ENCODE measurements at regions not wholly inside any gene's neighbourhood (a gene's known extent, or its start where the extent isn't known, plus 50 kb on each side); places are given as distances from the start of the nearest gene placed in this dataset.

- DNase-seq (ENCODE audit: low read depth), result no peak
- TF ChIP-seq, protein P1, sequence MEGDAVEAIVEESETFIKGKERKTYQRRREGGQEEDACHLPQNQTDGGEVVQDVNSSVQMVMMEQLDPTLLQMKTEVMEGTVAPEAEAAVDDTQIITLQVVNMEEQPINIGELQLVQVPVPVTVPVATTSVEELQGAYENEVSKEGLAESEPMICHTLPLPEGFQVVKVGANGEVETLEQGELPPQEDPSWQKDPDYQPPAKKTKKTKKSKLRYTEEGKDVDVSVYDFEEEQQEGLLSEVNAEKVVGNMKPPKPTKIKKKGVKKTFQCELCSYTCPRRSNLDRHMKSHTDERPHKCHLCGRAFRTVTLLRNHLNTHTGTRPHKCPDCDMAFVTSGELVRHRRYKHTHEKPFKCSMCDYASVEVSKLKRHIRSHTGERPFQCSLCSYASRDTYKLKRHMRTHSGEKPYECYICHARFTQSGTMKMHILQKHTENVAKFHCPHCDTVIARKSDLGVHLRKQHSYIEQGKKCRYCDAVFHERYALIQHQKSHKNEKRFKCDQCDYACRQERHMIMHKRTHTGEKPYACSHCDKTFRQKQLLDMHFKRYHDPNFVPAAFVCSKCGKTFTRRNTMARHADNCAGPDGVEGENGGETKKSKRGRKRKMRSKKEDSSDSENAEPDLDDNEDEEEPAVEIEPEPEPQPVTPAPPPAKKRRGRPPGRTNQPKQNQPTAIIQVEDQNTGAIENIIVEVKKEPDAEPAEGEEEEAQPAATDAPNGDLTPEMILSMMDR (IDR thresholded peaks at IDR 0.05; ENCODE audit: insufficient read depth, low read length), result no peak
- no peak overlapping the region for H3K4me3 ChIP-seq (ENCODE audit: low read depth, low read length)
Measured at GRCh38 chr7:12120632-12121031, 90.5 kb upstream of the TMEM106B start.

GRCh38 chr7:12123172-12123571 is 87.9 kb upstream of the TMEM106B start:
- TF ChIP-seq, protein P1 (IDR thresholded peaks at IDR 0.05; ENCODE audit: insufficient read depth, low read length), result no peak
- no peak overlapping the region for H3K4me3 ChIP-seq (ENCODE audit: low read depth, low read length)
- no peak for DNase-seq (ENCODE audit: low read depth)

DNA sequence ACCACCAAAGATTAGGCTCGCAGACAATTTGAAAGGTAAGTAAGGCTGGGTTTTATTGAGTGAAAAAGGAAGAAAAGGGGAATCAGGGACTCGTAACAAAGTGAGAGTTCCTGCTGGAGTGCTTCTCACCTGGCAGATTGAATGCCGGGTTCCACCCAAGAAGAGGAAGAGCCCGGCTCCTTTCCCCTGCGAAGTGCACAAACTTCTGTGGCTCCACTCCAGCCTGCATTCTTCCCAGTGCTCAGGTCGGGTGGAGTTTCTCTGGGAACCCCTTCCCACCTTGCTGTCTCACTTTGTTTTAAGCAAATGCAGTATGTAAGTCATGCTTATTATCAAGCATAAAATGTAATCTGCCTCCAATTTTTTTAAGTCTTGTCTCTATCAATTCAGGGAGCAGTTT is 87.1 kb upstream of the TMEM106B start:
- TF ChIP-seq, protein P1 (IDR thresholded peaks at IDR 0.05; ENCODE audit: insufficient read depth, low read length), result no peak
- no peak overlapping the region for H3K4me3 ChIP-seq (ENCODE audit: low read depth, low read length)
- DNase-seq (ENCODE audit: low read depth), result no peak

GRCh38 chr7:12127455-12127854 is 83.6 kb upstream of the TMEM106B start:
- TF ChIP-seq, protein P1 (IDR thresholded peaks at IDR 0.05; ENCODE audit: insufficient read depth, low read length), result no peak
- DNase-seq (ENCODE audit: low read depth), result peak; percentile 50
- H3K4me3 ChIP-seq (ENCODE audit: low read depth, low read length), result no peak overlapping the region

DNA sequence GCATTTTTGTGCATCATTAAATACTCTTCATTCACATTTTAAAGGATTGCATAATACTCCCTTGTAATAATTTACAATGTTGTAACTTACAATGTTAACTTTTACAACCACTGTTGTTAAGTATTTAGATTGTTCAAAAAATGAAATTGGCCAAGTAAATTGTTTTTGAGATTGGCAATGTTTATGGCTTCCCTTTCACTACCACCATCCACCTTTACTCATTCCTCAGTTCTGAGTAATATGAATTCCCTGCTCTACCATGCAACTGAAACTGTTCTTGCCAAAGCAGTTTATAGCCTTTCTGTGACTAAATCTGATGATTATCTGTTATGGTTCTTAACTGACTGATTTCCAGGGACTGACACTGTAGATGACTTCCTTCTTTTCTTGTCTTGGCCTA is 80.5 kb upstream of the TMEM106B start:
- H3K4me3 ChIP-seq (ENCODE audit: low read depth, low read length), result no peak overlapping the region
- DNase-seq (ENCODE audit: low read depth), result peak; percentile 4
- TF ChIP-seq, protein P1 (IDR thresholded peaks at IDR 0.05; ENCODE audit: insufficient read depth, low read length), result no peak

GRCh38 chr7:12131122-12131521 is 80.0 kb upstream of the TMEM106B start:
- H3K4me3 ChIP-seq (ENCODE audit: low read depth, low read length), result no peak overlapping the region

DNA sequence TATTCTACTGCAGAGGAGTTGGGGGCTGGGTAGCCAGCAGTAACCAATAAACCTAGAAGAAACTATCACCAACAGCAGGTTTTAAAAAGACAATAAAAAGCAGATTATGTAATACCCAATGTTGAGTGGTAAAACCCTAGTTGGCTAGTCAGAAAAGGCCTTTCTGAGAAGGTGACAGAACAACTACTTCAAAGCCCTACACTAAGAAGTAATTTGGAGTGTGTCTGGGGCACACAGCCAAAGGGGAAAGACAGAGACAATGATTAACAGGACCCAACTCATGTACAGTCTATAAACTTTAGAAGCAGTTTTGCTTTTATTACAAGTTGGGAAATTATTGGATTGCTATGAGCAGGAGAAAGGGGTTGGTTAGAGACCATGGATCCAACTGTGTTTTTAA is 77.2 kb upstream of the TMEM106B start:
- no peak for DNase-seq (ENCODE audit: low read depth)
- TF ChIP-seq, protein P1 (IDR thresholded peaks at IDR 0.05; ENCODE audit: insufficient read depth, low read length), result no peak
- no peak overlapping the region for H3K4me3 ChIP-seq (ENCODE audit: low read depth, low read length)

More at GRCh38 chr7:12131122-12131521, 80.0 kb upstream of the TMEM106B start:
- no peak for DNase-seq (ENCODE audit: low read depth)
- TF ChIP-seq, protein P1 (IDR thresholded peaks at IDR 0.05; ENCODE audit: insufficient read depth, low read length), result no peak
